ENCODE measurements at regions not wholly inside any gene's neighbourhood (a gene's known extent, or its start where the extent isn't known, plus 50 kb on each side); places are given as distances from the start of the nearest gene placed in this dataset.

GRCh38 chr6:166003569-166003968, 164.1 kb downstream of the TBXT start:
- TF ChIP-seq CTCF (IDR thresholded peaks at IDR 0.05; ENCODE audit: low read depth, low read length) (no peak), EZH2phosphoT487 (IDR thresholded peaks at IDR 0.05; ENCODE audit: low read depth) (no peak)

Measured in OCI-LY3 (cell line).